ENCODE measurements at regions not wholly inside any gene's neighbourhood (a gene's known extent, or its start where the extent isn't known, plus 50 kb on each side); places are given as distances from the start of the nearest gene placed in this dataset.

DNA sequence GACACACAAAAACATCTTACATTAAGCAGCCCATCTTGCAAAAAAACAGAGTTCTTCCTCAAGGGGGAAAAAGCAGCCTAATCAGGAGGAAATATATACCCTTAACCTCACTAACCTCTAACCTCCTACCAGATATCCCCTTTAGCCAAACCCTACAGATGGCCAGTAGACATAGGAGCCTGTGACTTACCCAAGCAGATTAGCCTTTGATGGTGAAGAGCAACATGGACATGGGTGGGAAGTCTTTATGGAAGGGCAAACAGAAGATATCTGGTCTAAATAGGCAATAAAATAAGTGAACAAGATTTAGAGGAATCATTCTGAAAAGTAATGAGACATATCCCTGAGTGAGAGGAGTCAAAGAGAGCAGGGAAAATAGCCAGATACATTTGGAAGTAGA is 119.4 kb upstream of the ARPP21 start:
- TF ChIP-seq, protein P1, sequence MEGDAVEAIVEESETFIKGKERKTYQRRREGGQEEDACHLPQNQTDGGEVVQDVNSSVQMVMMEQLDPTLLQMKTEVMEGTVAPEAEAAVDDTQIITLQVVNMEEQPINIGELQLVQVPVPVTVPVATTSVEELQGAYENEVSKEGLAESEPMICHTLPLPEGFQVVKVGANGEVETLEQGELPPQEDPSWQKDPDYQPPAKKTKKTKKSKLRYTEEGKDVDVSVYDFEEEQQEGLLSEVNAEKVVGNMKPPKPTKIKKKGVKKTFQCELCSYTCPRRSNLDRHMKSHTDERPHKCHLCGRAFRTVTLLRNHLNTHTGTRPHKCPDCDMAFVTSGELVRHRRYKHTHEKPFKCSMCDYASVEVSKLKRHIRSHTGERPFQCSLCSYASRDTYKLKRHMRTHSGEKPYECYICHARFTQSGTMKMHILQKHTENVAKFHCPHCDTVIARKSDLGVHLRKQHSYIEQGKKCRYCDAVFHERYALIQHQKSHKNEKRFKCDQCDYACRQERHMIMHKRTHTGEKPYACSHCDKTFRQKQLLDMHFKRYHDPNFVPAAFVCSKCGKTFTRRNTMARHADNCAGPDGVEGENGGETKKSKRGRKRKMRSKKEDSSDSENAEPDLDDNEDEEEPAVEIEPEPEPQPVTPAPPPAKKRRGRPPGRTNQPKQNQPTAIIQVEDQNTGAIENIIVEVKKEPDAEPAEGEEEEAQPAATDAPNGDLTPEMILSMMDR (IDR thresholded peaks at IDR 0.05): no peak
- no peak for TF ChIP-seq EZH2 (IDR thresholded peaks at IDR 0.05; ENCODE audit: borderline replicate concordance, insufficient read depth, low read depth, low read length, poor library complexity, severe bottlenecking)
